GM21526 (cell line): ENCODE measurements at regions not wholly inside any gene's neighbourhood (a gene's known extent, or its start where the extent isn't known, plus 50 kb on each side); places are given as distances from the start of the nearest gene placed in this dataset.

Source experiments
- ATAC-seq: cut with Tn5 transposase; IDR thresholded peaks from one replicate; pipeline ENCODE4 v1.9.1; 2021; ENCODE audit warnings: moderate library complexity; ENCODE audit not compliant: unreplicated experiment, low FRiP score

DNA sequence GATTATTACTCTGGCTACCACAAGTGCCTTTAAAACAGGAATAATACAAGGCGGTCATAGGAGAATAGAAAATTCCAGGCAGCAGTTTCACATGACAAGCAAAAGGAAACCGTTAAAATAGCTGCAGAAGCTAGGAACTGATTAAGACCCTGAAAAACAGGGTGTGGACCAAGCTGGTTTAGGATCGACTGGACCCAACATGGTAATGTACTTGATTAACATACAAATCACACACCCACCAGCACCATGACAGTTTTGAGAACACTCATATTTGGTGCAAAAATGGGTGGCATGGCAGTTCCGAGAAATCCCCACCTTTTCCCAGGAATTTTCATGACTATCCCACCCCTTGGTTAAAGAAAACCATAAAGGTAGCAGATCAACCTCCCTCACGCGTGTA, 51.9 kb upstream of the TMEM163 start:
- no peak for ATAC-seq

DNA sequence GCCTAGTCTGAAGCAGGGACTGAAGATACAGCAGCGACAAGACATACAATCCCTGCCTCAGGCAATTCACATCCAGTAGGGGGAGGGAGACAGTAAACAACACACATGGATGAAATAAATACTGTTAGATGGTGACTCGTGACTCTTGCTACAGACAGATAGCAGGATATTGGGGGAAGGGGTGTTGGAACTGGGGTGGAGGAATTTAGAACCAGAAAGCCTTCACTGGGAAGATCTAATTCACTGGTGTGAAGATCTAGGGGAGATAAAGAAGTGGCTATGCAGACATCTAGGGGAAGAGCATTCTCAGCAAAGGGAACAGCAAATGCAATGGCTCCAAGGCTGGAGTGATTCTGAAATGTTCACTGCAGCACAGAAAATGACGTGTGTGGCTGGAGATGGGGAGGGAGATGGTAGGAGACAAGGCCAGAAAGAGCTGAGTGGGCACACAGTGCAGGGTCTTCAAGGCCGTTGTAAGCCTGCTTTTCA, 52.6 kb upstream of the TMEM163 start:
- ATAC-seq = no peak

DNA sequence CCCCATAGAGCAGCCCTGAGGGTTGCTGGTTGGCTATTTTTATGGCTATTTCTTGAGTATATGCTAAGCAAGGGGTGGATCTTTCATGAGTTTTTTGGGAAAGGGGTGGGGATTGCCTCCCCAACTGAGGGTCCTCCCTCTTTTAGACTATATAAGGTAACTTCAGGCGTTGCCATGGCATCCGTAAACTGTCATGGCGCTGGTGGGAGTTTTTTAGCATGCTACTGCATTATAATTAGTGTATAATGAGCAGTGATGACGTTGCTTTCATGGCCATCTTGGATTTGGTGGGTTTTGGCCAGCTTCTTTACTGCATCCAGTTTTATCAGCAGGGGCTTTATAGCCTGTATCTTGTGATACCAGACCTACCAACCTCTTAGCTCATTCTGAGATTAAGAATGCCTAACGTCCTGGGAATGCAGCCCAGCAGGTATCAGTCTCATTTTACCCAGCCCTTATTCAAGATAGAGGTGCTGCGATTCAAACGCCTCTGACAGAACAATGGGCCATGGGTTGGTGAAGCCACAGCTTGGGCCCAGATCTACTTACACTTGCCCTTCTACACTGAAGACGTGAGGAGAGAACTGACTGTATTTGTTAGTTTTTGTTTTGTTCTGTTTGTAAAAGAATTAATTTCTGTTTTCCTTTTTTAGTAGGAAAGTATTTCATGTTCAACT, 53.8 kb upstream of the TMEM163 start:
- no peak for ATAC-seq

DNA sequence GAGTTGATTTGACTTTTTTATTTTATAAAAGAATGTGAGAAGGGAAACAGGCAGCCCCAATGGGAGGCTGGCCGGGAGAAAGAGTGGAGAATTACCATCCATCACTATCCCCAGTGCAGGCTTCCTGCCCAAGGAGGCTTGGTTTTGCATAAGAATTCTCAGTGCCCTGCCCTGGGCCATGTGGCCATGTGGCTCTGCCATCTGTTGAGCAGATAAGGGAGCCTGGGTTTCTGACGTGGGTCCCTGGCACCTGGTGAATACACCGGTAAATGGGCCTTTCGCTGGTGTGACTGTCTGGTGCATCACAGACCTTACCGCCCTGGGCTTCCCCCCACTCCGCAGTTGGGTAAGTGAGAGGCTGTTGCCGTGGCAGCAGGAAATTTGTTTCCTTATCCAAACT, 54.5 kb upstream of the TMEM163 start:
- no peak for ATAC-seq

DNA sequence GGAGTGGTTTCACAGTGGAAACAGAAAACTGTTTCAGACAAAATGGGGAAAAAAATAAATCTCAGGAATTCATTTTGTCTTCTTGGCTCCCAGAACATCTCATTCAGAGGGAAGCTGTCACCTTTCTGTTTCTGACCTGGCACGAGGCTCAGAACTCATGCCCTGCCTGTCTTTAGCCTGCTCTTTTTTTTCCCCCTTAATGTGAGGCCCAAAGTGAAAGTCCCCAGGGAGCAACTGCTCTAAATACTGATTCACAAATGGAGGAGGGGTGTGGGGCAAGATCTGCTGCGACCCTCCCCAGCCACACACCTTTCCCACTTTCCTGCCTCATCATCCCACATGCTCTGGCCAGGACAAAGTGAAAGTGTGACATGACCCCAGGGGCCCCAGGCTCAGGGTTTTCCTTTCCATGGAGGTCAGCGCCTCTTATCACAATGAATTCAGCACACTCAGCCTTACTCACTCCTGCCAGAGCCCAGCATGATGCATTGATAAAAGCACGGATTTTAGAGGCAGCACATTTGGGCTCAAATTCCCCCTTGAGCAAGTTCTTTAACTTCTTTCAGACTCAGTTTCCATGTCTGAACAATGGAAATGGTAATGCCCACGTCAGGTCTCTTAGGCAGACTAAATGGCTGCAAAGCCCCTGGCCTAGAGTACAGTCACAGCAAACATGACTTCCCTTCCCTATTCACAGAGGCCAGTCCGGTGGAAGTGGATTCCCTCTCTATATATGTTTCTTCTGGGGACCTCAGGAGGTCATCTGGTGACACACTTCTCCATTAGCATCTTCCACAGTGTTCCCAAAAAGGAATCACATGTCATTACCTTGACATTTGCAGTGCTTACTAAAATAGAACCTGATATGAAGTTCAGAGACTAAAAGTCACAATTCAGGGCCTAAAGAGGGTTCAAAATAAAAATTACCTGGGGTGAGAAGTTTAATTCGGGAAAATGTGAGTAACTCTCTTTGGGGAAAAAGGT, 55.3 kb upstream of the TMEM163 start:
- no peak for ATAC-seq

DNA sequence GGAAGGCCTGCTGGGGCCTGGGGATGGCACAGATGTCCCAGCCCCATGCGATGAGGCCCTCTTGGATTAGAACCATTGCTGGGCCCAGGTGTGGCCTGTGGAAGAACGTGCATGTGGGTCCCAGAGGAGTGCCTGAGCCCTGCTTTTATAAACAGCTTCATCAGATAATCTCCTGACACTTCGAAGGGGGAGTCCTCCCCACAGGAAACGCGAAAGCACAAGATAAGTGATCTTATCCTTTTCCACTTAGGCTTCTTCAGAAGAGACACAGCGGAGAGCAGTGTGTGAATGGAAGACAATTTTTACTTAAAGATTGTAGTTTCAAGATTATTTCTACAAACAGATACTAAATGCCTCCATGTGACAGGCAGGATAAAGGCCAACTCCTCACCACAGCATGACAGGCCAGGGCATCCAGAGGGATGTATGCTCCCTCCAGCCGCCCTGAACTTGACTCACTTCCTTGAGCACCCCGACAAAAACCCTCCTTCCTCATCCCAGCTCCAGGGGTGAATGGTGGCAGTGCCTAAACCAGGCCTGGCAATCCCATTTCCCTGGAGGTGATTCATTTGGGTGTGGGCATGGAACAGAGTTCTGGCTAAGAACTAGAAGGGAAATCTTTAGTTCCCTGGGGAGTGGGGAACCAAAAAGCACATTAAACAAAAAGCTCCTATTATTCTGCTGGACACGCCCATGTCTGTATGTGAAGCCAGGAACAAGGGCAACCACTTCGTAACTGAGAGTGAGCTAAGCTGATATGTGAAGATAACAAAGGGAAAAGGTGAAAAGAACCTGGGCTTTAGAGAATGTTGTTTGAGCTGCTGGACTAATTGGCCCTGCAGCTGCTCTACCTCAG, 56.2 kb upstream of the TMEM163 start:
- ATAC-seq = no peak

DNA sequence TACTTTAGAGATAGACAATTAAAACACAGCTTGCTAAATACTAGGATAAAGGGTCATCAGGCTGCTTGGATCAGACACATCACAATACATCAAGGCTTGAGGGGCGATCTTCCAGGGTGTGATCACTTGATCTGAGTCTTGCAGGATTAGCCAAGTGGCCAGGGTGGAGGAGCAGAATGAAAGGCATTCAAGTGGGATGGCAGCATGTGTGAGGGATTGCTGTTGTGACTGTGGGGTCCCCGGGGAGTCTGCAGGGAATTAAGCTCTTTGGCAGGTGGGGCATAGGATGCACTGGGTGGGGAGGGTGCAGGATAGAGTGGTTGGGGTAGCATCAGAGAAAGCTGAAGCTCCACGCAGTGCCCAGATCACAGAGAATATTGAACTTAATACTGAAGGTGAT, 58.0 kb upstream of the TMEM163 start:
- no peak for ATAC-seq

DNA sequence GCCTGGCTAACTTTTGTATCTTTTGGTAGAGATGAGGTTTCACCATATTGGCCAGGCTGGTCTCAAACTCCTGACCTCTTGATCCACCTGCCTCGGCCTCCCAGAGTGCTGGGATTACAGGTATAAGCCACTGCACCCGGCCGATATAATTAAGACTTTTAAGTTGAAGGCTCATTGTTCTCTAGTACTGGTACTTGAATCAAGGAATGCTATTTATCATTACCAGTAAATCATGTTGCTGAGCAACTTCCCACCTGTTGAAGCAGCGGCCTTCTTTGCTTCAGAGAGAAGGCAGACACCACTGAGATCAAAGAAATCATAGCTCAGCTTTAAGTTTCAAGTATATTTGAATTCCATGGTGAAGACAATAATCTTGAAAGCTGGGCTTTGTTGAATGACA, 58.8 kb upstream of the TMEM163 start:
- ATAC-seq = no peak

DNA sequence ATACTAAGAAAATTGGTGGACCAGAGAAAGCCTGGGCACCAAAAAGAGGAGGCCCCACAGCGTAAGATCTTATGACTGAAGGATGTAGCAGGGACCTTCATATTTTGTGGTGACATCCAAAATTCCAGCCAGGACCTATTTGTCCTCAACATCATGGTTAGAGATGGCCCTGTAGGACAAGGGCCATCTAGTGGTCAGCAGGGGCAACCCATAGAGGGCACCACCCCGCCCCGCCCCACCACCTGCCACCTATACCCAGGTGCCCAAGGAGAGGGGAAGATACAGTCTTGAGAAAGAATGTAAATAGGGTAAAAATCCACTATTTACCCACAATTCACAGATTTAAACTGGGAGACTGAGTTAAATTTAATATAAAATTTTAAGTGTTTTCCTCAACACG, 59.6 kb upstream of the TMEM163 start:
- ATAC-seq = no peak

DNA sequence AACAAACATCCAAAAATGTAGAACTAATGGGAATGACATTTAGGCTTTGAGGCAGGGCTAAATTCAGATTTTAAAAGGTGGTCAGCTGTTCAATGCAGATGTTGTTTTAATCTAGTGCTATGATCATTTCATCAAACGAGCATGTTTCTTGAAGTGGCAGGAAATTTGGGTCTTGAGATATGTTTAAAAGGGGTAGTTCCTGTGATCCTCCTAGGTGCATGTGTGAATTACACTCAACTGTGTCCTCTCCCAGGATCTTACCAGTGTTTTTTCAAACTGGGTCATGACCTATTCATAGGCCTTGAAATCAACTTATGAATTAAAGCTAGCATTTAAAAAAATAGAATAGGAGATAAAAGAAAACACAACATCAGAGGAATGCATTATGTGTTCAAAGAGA, 57.4 kb upstream of the ACMSD start:
- no peak for ATAC-seq

DNA sequence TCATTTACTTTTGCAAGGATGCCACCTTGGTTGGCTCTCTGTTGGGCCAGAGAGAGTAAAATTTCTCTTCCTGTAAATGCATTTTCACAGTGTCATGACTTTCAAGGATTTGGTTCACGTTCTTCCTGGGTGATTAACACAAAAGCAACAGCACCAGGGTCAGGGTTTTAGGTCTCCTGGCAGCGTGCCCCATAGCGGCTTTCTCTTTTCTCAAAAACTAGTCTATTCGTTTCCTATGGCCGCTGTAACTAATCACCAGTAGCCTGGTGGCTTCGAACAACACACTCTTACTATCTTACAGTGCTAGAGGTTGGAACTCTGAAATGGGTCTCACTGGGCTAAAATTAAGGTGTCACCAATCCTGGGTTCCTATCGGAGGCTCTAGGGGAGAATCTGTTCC, 56.3 kb upstream of the ACMSD start:
- no peak for ATAC-seq

DNA sequence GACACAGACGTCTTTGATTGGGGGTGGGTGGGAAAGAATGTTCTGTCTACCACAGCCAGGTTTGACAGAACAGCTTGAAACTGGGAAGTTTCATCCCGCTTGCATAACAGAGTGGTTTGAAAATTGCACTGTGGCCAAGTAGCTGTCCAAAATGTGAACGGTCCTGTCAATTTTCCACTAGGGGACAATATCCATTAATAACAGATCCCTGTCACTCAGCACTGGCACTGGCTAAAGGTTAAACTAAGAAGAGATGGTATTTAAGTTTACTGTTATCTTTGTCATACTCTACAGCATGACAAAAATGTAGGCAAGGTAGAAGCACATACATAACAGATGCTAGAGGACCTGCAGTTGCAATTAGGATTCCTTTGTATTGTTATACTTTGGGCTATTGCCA, 55.6 kb upstream of the ACMSD start:
- ATAC-seq = peak; percentile 64

DNA sequence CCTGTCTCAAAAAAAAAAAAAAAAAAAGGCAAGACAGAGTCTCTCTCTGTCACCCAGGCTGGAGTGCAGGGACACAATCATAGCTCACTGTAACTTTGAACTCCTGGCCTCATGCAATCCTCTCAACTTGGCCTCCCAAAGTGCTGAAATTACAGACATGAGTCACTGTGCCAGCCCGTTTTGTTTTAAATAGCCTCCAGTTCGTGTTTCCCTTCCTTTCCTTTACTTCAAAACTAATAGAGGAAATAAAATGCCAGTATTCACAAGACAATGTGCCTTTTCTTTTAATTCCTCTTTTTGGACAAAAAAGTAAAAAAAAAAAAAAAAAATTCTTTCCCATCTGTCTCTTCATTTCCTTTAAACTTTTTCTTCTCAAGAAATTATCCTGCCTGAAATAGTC, 54.5 kb upstream of the ACMSD start:
- no peak for ATAC-seq

DNA sequence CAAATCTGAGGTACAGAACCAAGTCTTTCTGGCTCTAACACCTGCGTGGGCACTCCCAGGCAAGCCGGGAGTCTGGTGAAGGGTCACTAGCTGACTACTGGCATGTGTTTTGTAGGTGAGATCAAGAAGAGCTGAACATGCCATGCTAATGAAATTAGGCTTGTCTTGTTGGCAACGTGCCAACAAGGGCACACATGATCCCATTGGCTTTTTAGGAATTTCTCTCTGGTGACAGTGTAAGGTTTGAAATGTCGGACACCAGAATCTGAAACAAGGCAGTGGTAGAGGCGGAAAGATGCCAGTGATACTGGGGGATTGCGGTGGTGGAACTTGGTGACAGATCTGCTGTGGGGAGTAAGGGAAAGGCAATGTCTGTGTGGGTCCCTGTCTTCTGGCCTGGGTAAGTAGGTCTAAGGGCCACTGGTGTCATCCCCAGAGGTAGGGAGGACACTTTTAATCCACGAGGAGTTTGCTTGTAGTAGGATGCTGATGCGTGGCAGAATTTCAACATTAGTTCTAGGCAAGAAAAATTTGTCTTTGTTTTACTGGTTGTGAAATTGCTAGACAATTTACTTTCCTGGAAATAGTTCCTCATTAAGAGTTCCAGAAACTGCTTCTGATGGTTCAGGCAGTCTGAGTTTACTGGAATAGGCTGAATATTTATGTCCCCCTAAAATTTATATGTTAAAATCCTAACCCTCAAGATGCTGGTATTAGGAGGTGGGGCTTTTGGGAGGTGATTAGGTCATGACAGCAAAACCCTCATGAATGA, 52.6 kb upstream of the ACMSD start:
- ATAC-seq = no peak

DNA sequence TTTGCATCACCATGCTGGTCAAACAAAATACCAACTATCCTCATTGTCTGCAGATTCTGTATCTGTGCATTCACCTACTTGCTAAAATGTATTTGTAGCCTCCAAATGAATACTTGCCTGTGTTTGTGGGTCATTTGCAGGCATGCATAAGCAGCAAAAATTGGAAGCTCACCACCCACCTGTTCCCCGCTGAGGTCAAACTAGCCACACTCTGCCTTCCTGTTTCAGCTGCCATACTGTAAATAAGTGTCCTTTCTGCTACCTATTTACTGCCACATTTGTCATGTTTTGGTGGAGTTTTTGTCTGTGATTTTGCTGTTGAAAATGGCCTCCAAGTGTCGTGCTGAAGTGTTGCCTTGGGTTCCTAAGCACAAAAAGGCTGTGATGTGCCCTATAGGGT, 50.0 kb upstream of the ACMSD start:
- ATAC-seq = no peak
